Limb (tissue), 2 donors: ENCODE measurements at regions not wholly inside any gene's neighbourhood (a gene's known extent, or its start where the extent isn't known, plus 50 kb on each side); places are given as distances from the start of the nearest gene placed in this dataset.

ENCODE experiments used
- DNase-seq, 2 donors: peaks; one replicate each; pipeline ENCODE4 v3.0.0-alpha.2; 2016; ENCODE audit errors: extremely low spot score in 2 of 2

GRCh38 chr5:26232706-26233105 lies 805.7 kb downstream of the CDH9 start:
- DNase-seq: no peak

- no peak for DNase-seq
Measured at GRCh38 chr5:26231316-26231715, 807.1 kb downstream of the CDH9 start.

- DNase-seq: no peak
Measured at GRCh38 chr5:26229848-26230247, 808.5 kb downstream of the CDH9 start.

- DNase-seq: no peak
Measured at GRCh38 chr5:26227245-26227644, 811.1 kb downstream of the CDH9 start.

- no peak for DNase-seq
Measured at GRCh38 chr5:26205121-26205520, 833.3 kb downstream of the CDH9 start.

GRCh38 chr5:26193626-26194025 lies 844.8 kb downstream of the CDH9 start:
- DNase-seq: no peak

- DNase-seq: no peak
Measured at GRCh38 chr5:26192486-26192885, 845.9 kb downstream of the CDH9 start.

GRCh38 chr5:26181582-26181981 lies 856.8 kb downstream of the CDH9 start:
- DNase-seq: no peak

GRCh38 chr5:26148569-26149107 lies 889.7 kb downstream of the CDH9 start:
- peak in 1 of 2 donors; percentile 30 for DNase-seq

GRCh38 chr5:26143259-26143658 lies 895.1 kb downstream of the CDH9 start:
- no peak for DNase-seq

- DNase-seq: peak in 1 of 2 donors; percentile 9
Measured at GRCh38 chr5:26121338-26121737, 917.0 kb downstream of the CDH9 start.

GRCh38 chr5:26104175-26104574 lies 934.2 kb downstream of the CDH9 start:
- DNase-seq: no peak

GRCh38 chr5:26060212-26060611 lies 978.2 kb downstream of the CDH9 start:
- DNase-seq: no peak

- DNase-seq: no peak
Measured at GRCh38 chr5:26054594-26054993, 983.8 kb downstream of the CDH9 start.

GRCh38 chr5:26034813-26035212 lies 1003.6 kb downstream of the CDH9 start:
- DNase-seq: no peak

GRCh38 chr5:26031481-26031880 lies 1006.9 kb downstream of the CDH9 start:
- no peak for DNase-seq

GRCh38 chr5:26026044-26026443 lies 1012.3 kb downstream of the CDH9 start:
- DNase-seq: no peak

- no peak for DNase-seq
Measured at GRCh38 chr5:26024774-26025173, 1013.6 kb downstream of the CDH9 start.

- no peak for DNase-seq
Measured at GRCh38 chr5:26023361-26023760, 1015.0 kb downstream of the CDH9 start.

GRCh38 chr5:26014206-26014605 lies 1024.2 kb downstream of the CDH9 start:
- no peak for DNase-seq

GRCh38 chr5:26012078-26012477 lies 1026.3 kb downstream of the CDH9 start:
- no peak for DNase-seq

GRCh38 chr5:26009742-26010141 lies 1028.6 kb downstream of the CDH9 start:
- DNase-seq: no peak

- DNase-seq: no peak
Measured at GRCh38 chr5:26003966-26004365, 1034.4 kb downstream of the CDH9 start.

- no peak for DNase-seq
Measured at GRCh38 chr5:25995209-25995608, 1043.2 kb downstream of the CDH9 start.
